Right lobe of liver (tissue), 6 donors: ENCODE measurements at regions not wholly inside any gene's neighbourhood (a gene's known extent, or its start where the extent isn't known, plus 50 kb on each side); places are given as distances from the start of the nearest gene placed in this dataset.

Experiments
- ATAC-seq, 4 donors: fragments of 200-7000 bp; cut with Tn5 transposase; one replicate each; pipeline ENCODE4 v1.9.1; 2020; ENCODE audit warnings: mild to moderate bottlenecking in 4 of 4, moderate library complexity in 4 of 4
- DNase-seq, 3 donors: peaks; one replicate each; pipeline ENCODE4 v3.0.0-alpha.2; 2020
- H3K27ac ChIP-seq, 3 donors: fragments of 200-600 bp; one replicate each; pipeline ENCODE4 v1.8.0; 2022
- H3K27me3 ChIP-seq, 2 donors: fragments of 200-600 bp; one replicate each; pipeline ENCODE4 v1.8.0; 2022
- H3K36me3 ChIP-seq, 4 donors: fragments of 200-600 bp; sonication (generic) in 1 of 4; one replicate each; pipeline versions ENCODE4 v1.5.1 to v1.8.0; 2017 to 2022; ENCODE audit warnings: control low read depth in 1 of 4
- H3K4me1 ChIP-seq, 4 donors: fragments of 200-600 bp; sonication (generic) in 1 of 4; one replicate each; pipeline versions ENCODE4 v1.5.1 to v1.8.0; 2017 to 2022; ENCODE audit warnings: control low read depth in 1 of 4
- H3K4me3 ChIP-seq, 3 donors: fragments of 200-600 bp; one replicate each; pipeline ENCODE4 v1.8.0; 2022
- H3K9me3 ChIP-seq, 4 donors: fragments of 200-600 bp; sonication (generic) in 1 of 4; one replicate each; pipeline versions ENCODE4 v1.5.1 to v1.8.0; 2017 to 2022; ENCODE audit warnings: control low read depth in 1 of 4
- CTCF ChIP-seq, 4 donors: fragments of 200-600 bp in 3 of 4; fragments of 450-650 bp in 1 of 4; IDR thresholded peaks; one replicate each; pipeline versions ENCODE4 v1.5.1 to v1.8.0; 2016 to 2022; ENCODE audit warnings: antibody characterized with exemption in 4 of 4, mild to moderate bottlenecking in 2 of 4
- POLR2A ChIP-seq: fragments of 450-650 bp; IDR thresholded peaks from one replicate; pipeline ENCODE4 v1.6.1; 2017; ENCODE audit warnings: antibody characterized with exemption, mild to moderate bottlenecking
- WGBS: methylation state at CpG from one replicate; pipeline ENCODE4 v1.1.6; 2018; ENCODE audit warnings: low coverage, low lambda C conversion rate; ENCODE audit not compliant: insufficient coverage; ENCODE audit errors: missing lambda C conversion rate; 5-methylcytosine and 5-hydroxymethylcytosine counted together
- intact Hi-C, 2 donors: fragments of 100-400 bp; cut with DNase I; formaldehyde crosslinking; loops; one replicate each; pipeline versions ENCODE4 v1.11.2 to v1.14.1; 2022
- donor health status: DM: no; HTN: yes; CAD: no.
- donor health status: DM: no; HTN: no; CAD: no.
- donor health status: DM: no; HTN: no; CAD: no.
- donor health status: DM: no; HTN: yes; CAD: no.
- donor health status: DM: no; HTN: yes; CAD: no.

GRCh38 chr3:80141557-80141956 is 373.8 kb upstream of the ROBO1 start:
- H3K4me1 ChIP-seq, result no peaks in the 10 kb centered on the region
- H3K27me3 ChIP-seq, result no peaks in the 10 kb centered on the region
- no peaks in the 10 kb centered on the region for H3K9me3 ChIP-seq
- no peaks in the 10 kb centered on the region for H3K36me3 ChIP-seq
- intact Hi-C loops, result no loop called here
- TF ChIP-seq POLR2A, result no peak
- no peak for TF ChIP-seq CTCF (IDR thresholded peaks at IDR 0.05)
- ATAC-seq (no peak), DNase-seq (no peak)
- no peak overlapping the region for H3K27ac ChIP-seq
- WGBS, result 45% methylated on average over 2 of the region's 2 CpGs
- no peak overlapping the region for H3K4me3 ChIP-seq

GRCh38 chr3:80116281-80116680 is 348.5 kb upstream of the ROBO1 start:
- no peak for ATAC-seq
- intact Hi-C loops, result no loop called here
- no peak for DNase-seq
- no peaks in the 10 kb centered on the region for H3K27me3 ChIP-seq
- no peaks in the 10 kb centered on the region for H3K9me3 ChIP-seq
- WGBS, result 42% methylated on average over 3 of the region's 3 CpGs
- no peak overlapping the region for H3K4me3 ChIP-seq
- no peaks in the 10 kb centered on the region for H3K4me1 ChIP-seq
- H3K27ac ChIP-seq, result no peak overlapping the region
- no peaks in the 10 kb centered on the region for H3K36me3 ChIP-seq
- TF ChIP-seq POLR2A (no peak), CTCF (IDR thresholded peaks at IDR 0.05) (no peak)

- Histone ChIP-seq H3K9me3 (no peaks in the 10 kb centered on the region), H3K4me3 (no peak overlapping the region), H3K27me3 (no peaks in the 10 kb centered on the region), H3K27ac (no peak overlapping the region), H3K36me3 (no peaks in the 10 kb centered on the region), H3K4me1 (no peaks in the 10 kb centered on the region)
- TF ChIP-seq POLR2A (no peak), CTCF (IDR thresholded peaks at IDR 0.05) (no peak)
- intact Hi-C loops, result no loop called here
- WGBS, result 21% methylated on average over 1 of the region's 1 CpG
- ATAC-seq (no peak), DNase-seq (no peak)
These were observed 346.9 kb upstream of the ROBO1 start for GRCh38 chr3:80114694-80115093.

GRCh38 chr3:80113331-80113730 is 345.5 kb upstream of the ROBO1 start:
- H3K36me3 ChIP-seq, result no peaks in the 10 kb centered on the region
- WGBS, result 20% methylated on average over 1 of the region's 1 CpG
- DNase-seq, result no peak
- no peak for TF ChIP-seq POLR2A
- no peak for TF ChIP-seq CTCF (IDR thresholded peaks at IDR 0.05)
- H3K4me1 ChIP-seq, result no peaks in the 10 kb centered on the region
- H3K9me3 ChIP-seq, result no peaks in the 10 kb centered on the region
- H3K27me3 ChIP-seq, result no peaks in the 10 kb centered on the region
- no peak for ATAC-seq
- no peak overlapping the region for H3K27ac ChIP-seq
- intact Hi-C loops, result no loop called here
- no peak overlapping the region for H3K4me3 ChIP-seq

GRCh38 chr3:80099559-80100066 is 331.8 kb upstream of the ROBO1 start:
- WGBS, result 60% methylated on average over 1 of the region's 1 CpG

More at GRCh38 chr3:80099559-80100066, 331.8 kb upstream of the ROBO1 start:
- H3K27ac ChIP-seq, result no peak overlapping the region
- no peaks in the 10 kb centered on the region for H3K9me3 ChIP-seq
- ATAC-seq, result no peak
- TF ChIP-seq POLR2A (no peak), CTCF (IDR thresholded peaks at IDR 0.05) (no peak)
- no peaks in the 10 kb centered on the region for H3K27me3 ChIP-seq
- H3K36me3 ChIP-seq, result no peaks in the 10 kb centered on the region
- intact Hi-C loops, result no loop called here
- H3K4me3 ChIP-seq, result no peak overlapping the region
- DNase-seq, result no peak
- H3K4me1 ChIP-seq, result no peaks in the 10 kb centered on the region
